NCI-H2227 treated with DMSO at 0.1 percent for 48 hours (cell line): ENCODE measurements at regions not wholly inside any gene's neighbourhood (a gene's known extent, or its start where the extent isn't known, plus 50 kb on each side); places are given as distances from the start of the nearest gene placed in this dataset.
A peak's percentile ranks its signal among the peaks of the same experiment; 100 is the strongest.

Source experiments
- DNase-seq: peaks from one replicate; lab custom pipeline; 2025; lab: John Stamatoyannopoulos, UW

DNA sequence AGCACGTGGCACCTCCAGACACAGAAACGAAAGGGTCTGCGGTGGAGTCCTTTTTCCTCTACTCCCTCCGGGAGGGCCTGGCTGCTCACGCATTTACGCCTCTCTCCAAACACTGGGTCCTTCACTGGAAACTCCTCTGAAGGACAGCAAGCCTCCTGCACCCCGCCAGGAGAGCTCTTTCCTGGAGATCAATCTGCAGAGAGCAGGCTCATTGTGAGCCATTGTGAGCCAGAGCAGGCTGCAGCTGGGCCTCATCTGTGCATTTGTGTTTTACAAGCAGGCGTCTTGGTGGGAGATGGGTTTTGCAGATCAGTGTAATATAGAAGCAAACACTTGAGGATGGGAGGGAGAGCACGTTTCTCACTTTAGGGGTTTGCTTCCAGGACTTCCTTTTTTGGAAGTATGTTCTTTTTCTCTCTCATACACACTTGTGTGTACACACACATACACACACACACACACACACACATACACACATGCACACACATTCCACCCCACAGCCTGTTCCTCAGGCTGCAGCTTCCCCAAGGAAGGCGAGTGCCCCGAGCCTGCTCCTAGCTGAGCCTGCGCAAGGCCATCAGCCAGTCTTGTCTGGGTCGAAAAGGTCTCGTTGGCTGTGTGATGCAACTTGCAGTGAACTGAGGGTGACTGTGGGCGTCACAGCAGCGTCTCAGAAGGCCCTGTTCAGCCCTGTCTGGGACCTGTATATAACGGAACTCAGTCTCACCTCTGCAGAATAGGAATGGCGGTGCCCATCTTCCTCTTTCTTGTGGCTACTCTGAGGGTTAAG is 163.5 kb downstream of the GLI2 start:
- DNase-seq = peak; percentile 41

DNA sequence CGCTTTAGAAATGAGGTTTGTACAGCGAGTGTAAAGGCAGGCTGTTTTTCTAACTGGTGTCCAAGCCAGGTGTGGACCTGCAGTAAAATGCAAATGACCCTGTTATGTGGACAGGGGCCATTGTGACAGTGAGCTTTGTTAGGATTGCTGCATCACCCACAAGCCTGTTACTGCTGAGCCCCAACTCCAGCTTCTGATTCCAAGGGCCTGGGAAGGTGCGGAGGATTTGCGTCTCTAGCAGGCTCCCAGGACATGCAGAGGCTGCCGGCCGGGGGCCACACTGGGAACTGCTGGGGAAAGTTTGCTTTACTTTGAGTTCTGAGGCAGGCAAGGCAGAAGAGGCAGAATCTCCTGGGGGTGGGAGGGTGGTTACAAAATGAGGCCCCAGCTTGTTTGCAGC is 164.1 kb downstream of the GLI2 start:
- DNase-seq = no peak

- no peak for DNase-seq
Measured at GRCh38 chr2:120901201-120901600, 165.5 kb downstream of the GLI2 start.

DNA sequence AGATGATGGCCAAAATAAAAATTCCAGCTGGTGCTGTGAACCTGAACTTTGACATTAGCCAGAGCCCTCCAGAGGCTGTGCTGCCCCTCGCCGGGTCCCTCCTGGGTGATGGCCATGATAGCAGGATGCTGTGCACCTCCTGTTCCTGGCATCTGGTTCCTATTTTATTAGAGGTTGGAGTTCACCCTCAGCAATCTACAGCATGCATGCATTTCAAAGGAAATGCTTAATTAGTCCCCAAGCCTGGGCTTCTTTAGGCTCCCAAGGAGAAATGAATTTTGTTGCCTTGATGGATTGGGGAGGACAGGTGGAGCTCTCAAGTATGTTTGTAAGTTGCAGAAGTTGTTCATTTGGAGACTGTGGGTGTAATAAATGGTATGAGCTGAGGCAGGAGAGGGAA is 166.9 kb downstream of the GLI2 start:
- no peak for DNase-seq

DNA sequence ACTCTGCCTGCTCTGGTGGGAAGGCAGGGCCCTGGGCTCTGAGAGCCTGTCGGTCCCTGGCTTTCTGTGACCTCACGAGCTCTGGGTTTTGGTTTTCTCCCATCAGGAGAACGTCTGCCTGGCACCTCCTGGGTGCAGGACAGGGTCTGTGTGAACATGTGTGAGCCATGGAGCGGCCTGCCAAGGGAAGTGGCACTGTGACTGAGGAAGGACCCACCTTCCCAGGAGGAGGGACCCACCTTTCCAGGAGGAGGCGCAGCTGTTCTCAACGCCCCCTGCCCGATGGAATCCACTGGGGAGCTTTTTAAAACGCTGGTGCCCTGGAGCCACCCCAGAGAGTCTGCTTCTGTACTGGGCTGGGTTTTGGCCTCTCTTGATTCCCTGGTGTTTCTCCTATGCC is 168.7 kb downstream of the GLI2 start:
- no peak for DNase-seq

- no peak for DNase-seq
Measured at GRCh38 chr2:120904830-120905234, 169.2 kb downstream of the GLI2 start.

GRCh38 chr2:120905298-120905697 is 169.6 kb downstream of the GLI2 start:
- DNase-seq = no peak

- no peak for DNase-seq
Measured at GRCh38 chr2:120905824-120906571, 170.3 kb downstream of the GLI2 start.

DNA sequence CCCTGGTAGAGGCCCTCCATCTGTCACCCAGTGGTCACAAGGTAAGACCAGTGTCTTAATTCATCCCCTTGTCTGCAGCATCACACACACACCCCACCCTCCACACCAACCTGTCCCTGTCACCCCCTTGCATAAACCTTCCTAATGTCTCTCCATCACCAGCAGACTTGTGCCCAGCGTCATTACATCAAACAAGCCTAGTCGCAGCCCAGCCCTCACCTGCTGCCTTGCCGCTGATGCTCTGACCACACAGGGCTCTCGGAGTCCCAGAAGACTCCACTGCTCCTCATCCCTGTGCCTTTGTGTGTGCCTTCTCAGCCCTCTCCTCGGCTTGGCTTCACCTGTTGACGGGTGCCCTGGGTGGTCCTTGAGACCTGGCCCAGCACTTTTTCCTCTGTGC is 171.2 kb downstream of the GLI2 start:
- no peak for DNase-seq

DNA sequence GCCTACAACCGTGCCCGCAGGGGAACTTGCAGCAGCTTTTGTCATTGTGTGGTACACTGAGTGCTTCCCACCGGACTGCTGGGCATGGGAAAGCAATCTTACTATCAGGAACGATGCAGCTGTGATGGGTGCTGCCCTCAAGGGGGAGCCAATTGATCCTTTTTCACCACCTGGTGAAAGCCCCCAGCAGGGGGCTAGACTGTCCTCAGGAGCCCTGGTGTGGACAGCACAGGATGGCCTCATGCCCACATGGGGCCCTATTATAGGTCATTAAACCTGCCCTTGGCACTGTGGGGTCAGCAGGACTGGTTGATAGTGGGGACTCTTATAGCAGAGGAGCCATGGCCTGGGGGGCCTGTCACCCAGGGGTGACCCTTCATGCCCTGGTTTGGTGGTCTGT is 172.2 kb downstream of the GLI2 start:
- no peak for DNase-seq

- DNase-seq = no peak
Measured at GRCh38 chr2:120908314-120908975, 172.8 kb downstream of the GLI2 start.

- no peak for DNase-seq
Measured at GRCh38 chr2:120909102-120909501, 173.4 kb downstream of the GLI2 start.

DNA sequence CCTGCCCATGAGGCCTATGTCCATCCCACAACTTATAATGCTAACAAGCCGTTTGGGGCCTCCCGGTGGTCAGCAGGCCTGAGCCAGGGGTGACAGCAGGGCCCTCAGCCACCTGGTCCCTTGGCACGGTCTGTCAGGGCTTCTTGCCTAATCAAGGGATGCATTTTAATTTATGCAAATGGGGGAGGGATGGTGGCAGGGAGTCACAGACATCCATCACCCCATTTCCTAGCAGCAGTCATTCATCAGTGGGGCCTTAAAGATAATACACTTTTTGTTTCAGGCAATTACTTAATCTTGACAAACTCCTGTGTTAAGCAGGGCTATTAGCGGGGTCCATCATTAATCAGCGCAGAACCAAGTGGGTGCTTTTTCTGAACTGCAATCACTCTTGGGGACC is 174.5 kb downstream of the GLI2 start:
- no peak for DNase-seq

GRCh38 chr2:120910956-120911951 is 175.6 kb downstream of the GLI2 start:
- DNase-seq = no peak

DNA sequence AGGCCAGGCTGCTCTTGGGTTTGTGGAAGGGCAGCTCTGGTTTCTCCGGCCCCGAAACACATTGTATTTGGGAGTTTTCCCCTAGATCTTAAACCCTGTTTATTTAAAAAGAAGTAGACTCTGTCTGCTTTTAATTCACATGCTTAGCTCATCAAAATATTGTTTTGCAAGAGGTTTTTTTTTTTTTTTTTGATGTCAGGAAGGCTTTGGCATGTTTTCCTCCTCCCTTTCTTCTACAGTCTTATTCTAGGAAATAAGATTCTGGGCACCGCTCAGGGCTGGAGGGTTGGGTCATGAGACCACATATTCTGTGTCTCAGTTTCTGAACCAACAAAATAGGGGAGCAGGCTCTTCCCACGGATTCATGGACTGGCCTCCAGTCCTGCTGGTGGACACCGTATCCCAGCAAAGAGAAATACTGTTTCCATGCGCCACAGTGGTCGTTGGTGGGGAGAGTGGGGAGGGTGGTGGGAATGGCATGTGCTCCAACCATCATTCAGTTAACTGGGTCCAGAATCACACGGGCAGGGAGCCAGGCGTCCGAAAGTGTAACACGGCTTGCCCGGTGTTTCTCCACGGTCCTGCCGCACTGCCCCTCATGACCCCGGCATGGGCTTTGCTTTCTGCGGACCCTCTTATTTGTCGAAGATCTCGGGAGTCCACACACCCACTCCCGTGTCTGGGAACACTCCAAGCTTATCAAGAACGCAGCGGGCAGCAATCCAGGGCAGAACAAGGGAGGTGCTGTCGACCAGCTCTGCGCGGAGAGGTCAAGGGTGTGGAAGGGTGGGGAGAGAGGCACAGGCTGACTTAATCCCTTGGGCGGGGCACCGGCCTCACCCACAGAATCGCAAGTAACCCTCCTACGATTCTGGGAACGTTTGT is 176.7 kb downstream of the GLI2 start:
- DNase-seq = no peak

DNA sequence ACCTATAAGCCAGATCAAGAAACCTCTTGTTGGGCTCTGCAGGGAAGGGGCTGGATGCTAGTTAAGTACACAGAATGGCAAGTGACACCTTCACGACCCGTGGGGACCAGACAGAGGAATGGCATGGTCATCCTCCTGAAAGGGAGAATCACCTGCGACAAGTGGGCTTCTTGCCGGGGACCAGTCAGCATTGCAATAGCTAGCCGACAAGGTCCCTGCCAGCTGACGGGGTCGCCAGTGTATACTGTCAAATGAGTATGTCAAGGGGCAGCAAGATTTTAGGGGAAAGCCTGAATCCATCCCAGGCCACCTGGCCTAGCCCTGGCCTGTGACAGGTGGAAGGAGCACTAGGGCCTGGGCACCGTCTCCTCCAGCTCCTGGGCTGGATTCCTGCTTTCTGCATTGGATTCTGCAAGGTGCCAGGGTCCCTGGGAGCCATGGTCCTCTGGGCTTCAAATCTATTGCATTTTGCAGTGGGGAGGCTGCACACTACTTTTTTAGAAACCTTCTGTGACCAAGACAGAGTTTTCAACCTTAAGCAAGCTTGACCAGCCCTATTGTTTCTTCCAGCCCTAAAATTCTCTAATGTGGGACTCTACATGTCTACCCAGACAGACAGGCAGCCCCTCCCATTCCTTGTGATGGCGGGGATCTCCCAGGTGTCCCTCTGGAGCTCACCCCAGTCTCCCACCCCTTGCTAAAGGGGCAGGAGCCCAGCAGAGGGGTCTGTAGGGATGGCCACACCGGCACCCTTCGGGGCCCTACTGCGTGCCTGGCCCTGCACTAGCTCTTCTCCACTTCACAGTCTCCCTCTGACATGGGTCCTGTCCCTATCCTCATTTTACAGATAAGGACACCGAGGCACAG is 178.5 kb downstream of the GLI2 start:
- DNase-seq = no peak

- DNase-seq = no peak
Measured at GRCh38 chr2:120914839-120915521, 179.3 kb downstream of the GLI2 start.

- DNase-seq = no peak
Measured at GRCh38 chr2:120915670-120916069, 180.0 kb downstream of the GLI2 start.

- DNase-seq = no peak
Measured at GRCh38 chr2:120916446-120916845, 180.8 kb downstream of the GLI2 start.
